Suprapubic skin (tissue), 3 donors: ENCODE measurements at regions not wholly inside any gene's neighbourhood (a gene's known extent, or its start where the extent isn't known, plus 50 kb on each side); places are given as distances from the start of the nearest gene placed in this dataset.

Experiments
- CTCF ChIP-seq, 2 donors: fragments of 200-600 bp in 1 of 2; fragments of 450-650 bp in 1 of 2; sonication (generic) in 1 of 2; IDR thresholded peaks; one replicate each; pipeline ENCODE4 v1.5.1; 2016 to 2019; ENCODE audit warnings: antibody characterized with exemption in 2 of 2, mild to moderate bottlenecking in 1 of 2, moderate library complexity in 1 of 2
- POLR2AphosphoS5 ChIP-seq, 3 donors: sonication (generic); formaldehyde crosslinking; IDR thresholded peaks; one replicate each; pipeline ENCODE4 v1.6.1; 2017; ENCODE audit warnings: antibody characterized with exemption in 3 of 3

- TF ChIP-seq CTCF (IDR thresholded peaks at IDR 0.05) (no peak), POLR2AphosphoS5 (IDR thresholded peaks at IDR 0.05) (no peak)
Observed at GRCh38 chr12:34303091-34303870, 281.0 kb downstream of the ALG10 start.
